HG03460 (cell line): ENCODE measurements at regions not wholly inside any gene's neighbourhood (a gene's known extent, or its start where the extent isn't known, plus 50 kb on each side); places are given as distances from the start of the nearest gene placed in this dataset.

Experiments used
- ATAC-seq: cut with Tn5 transposase; IDR thresholded peaks from one replicate; pipeline ENCODE4 v1.9.1; 2021; ENCODE audit not compliant: unreplicated experiment

DNA sequence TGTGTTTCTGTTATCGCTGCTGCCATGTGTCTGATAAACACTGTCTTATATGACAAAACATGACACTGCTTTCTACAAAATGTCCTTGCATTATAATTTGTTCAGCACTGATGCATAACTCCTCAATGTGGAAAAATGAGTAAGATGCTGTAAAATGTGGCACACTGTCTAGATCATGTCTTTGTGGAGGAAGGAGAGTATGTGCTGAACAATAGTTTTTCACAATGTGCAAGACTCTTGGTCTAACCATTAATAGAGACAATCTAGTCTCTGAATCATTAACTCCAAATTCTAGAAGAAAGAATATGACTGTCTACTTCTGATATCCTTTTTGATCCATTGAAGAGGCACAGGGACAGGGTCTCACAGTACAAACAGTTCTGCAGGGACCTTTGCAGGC, 127.9 kb upstream of the RARB start:
- no peak for ATAC-seq

DNA sequence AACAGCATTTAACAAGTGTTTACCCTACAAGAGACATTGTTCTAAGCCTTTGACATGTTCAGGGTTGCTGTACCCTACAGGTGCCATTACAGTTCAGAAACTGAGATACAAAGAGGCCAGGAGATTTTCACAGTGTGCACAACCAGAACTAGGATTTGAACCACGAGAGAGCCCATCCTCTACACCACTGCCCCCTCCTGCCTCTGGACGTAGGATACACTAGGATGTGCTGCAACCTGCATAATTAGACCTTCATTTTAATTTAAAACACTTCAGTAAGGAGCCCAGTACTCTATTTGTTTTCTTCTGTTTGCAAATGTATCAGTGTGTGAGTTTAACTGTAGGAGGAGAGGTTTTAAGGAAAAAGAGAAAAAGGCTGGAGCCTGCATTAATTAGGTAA, 123.1 kb upstream of the RARB start:
- no peak for ATAC-seq

DNA sequence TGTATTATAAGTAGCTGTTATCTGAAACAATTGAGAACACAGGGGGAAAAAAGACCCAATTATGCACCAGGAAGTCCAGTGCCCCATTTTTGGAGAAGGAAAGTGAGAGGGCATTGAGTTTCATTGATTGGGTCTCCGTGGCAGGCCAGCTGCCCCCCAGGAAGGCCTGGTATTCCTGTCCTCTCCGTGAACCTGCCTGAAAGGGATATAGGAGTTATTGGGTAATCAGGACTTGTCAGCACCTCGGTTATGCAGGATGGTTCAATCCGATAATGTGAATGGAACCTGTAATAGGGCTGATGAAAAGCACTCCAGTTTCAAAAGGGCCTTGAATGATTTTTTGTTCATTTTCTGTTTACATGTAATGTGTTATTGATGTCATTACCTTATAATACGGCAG, 122.0 kb upstream of the RARB start:
- no peak for ATAC-seq

DNA sequence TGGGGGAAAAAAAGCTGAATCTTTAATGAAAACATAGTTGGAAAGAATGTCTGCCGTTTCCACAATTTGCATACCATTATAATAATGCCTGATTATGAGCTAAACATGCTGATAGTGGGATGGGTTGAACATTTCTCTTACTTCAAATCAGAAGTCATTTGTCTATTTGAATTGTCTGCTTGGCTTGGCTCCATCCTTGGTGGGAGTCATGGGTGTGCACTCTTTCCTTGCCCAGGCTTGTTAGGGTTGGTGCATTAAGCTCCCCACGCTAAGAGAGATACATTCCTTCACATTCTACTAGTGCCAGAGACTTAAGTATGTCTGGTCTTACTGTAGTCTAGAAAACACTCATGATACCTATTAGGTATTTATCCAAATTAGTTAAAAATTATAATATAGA, 121.4 kb upstream of the RARB start:
- ATAC-seq, result no peak

DNA sequence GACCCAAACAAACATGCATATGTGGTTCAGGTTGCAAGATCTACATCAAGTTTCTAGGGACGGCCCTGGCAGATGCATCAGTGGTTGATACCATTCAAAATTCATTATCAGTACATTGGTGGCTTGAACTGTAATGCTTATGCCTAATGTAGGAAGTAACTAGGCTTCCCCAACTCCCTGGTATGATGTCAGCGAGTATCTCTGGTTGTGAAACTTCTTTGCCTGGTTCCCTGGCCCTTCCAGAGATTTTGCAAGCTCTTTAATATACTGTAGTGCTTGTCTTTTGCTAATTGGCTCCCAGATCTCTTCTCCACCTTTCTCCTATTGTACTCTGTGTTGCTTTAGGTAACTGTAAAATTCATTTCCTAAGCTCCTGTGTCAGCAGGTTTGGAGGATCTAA, 114.8 kb upstream of the RARB start:
- no peak for ATAC-seq

DNA sequence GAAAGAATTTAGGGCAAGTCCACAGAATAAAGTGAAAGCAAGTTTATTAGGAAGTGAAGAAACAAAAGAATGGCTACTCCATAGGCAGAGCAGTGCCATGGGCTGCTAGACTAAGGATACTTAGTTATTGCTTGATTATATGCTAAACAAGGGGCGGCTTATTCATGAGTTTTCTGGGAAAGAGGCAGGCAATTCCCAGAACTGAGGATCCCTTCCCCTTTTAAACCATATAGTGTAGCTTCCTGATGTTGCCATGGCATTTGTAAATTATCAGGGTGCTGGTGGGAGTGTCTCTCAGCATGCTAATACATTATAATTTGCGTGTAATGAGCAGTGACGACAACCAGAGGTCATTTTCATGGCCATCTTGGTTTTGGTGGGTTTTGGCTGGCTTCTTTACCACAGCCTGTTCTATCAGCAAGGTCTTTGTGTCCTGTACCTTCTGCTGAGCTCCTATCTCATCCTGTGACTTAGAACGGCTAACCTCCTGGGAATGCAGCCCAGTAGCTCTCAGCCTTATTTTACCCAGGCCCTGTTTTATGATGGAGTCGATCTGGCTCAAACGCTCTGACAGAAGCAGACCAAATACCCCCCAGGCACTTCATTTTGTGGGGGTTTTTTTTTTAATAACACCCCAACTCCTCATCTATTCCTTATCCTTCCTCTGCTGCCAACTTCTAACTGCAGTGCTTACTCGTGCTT, 103.0 kb upstream of the RARB start:
- no peak for ATAC-seq

DNA sequence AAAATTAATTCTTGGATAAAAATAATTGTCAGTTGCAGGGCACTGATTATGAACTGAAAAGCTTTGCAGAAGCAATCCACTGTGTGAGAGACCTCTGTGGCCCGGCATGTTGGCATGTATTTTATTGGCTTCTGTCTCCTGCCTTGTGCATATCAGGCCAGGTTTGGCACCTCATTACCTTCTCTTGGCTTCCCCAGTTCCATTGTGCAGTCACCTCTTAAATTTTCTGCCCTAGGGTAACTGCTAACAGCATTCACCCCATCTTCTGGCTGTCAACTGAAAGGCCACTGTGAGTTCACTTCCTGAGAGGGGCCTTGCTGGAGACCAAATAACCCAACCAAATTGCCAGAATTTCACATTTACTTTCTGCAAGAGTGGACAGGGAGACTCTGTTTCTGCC, 92.7 kb upstream of the RARB start:
- no peak for ATAC-seq

DNA sequence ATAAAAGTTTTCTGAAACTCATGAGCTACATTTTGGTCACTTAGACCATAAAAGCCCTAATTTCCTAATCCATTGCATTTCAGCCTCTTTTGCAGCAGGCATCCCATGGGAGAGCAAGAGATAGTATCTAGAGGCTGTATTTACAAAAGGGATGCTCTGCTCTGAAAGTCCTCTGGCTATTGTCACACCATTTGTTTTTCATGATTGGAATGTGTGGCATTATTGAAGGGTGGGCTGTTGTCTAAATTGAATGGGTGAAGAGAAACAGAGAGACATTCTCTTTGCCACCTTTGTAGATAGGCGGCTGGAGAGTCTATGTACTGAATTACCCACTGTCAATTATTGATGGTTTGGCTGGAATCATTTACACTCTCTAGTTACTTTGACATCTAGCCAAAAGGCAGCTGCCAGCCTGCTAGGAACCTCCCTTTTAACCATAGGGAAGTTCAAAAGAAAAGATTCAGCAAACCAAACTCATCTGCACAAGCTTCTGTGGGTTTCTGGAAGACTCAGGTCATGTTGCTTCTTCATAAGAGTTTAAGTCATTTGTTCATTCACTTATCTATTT, 89.8 kb upstream of the RARB start:
- no peak for ATAC-seq

DNA sequence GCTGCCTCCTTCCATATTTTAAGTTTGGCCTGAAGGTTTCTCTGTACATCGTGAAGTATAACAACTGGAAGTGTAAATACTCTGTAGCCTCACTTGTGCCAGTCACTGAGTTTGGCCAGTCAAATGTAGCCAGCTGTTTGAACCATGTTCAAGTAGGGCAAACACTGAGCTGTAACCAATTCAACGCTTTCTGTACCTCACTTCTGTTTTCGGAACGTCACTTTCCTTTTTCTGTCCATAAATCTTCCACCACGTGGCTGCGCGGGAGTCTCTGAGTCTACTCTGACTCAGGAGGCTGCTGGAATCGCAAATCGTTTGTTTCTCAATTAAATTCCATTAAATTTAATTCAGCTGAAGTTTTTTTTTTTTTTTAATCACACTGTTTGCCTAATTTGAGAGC, 88.8 kb upstream of the RARB start:
- ATAC-seq, result no peak

DNA sequence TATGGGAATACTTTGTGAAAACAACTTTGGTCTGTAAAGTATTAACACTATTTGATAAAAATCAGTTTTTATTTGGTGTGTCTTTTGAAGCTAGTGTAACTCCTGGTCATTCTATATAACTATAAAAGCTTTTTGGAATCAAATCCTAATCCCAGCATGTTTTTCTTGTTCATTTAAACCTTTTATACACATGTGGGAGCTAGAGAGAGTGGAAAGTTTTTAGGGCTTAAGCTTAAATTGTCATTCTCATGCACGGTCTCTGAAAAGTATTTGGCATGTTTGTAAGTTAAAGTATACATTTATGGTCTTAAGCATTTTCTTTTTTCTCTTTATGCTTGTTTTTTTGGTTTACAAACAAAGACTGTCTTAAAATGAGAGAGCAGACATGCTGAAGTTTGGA, 83.4 kb upstream of the RARB start:
- no peak for ATAC-seq

DNA sequence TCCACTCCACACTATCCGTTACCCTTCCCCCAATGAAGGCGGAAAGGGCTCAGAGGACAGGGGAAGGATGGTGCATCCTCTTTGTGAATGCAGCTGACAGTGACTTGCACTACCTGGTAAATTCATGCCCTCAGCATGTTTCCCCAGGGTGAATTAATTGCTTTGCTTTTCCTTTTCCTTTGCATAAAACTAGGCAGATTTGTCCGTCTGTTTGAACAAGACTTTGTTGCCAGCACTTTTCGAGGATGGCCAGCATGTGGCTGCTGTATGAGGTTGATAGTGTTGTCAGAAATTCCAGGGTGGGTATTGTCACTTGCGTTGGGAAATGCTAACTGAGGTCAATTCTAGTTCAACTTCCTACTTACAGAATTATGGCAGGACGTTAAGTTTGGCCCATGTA, 79.0 kb upstream of the RARB start:
- ATAC-seq, result no peak

DNA sequence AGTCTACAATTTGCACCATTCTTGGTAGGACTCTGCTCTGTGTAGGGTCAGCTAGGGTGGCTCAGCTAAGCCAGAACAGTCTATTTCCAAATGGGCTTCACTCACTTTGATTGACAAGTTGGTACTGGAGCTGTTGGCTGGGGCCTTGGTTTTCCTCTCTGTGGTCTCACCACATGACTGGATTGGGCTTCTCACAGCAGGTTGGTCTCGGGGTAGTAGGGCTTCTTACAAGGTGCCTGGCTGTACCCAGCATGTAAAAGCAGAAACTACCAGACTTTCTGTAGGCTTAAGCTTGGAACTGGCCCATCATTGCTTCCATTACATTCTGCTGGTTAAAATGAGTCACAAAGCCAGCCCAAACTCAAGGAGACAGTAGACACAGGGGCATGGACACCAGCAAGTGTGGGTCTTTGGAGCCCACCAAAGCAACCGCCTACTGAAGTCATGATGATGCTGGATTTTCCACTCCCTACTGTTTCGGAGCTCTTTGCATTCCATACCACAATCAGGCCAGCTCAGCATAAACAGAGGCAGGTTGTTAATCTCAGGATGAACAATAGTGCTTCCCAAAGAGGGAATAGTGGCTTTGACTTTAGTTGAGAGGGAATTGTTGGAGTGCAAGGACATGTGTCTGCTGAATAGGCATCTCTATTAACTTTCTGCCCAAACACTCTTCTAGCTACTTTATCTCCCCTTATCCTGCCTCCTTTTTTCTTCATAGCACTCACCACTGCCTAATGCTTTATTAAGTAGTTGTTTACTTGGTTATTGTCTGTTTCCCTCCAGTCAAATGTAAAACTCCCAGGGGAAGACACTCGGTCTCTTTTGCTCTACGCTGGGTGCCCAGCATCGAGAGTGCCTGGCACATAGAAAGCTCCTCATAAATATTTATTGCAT, 78.0 kb upstream of the RARB start:
- no peak for ATAC-seq

DNA sequence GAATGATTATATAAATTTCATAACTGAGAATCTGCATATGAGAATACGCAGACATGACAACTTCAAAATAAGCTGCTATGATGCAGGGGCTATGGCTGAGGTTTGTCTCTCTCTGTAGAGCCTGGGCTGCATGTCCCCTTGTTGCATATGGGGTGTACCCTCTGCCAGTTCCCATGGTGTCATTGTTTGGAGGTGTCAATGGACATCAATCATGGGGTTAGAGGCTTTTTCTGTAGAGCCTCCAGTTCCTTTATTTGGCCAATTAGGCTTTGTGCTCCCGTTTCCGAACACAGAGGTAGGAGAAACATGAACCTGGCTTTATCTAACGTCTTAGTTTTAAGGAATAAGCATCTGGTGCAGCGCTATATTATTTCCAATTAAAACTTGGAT, 77.3 kb upstream of the RARB start:
- no peak for ATAC-seq

DNA sequence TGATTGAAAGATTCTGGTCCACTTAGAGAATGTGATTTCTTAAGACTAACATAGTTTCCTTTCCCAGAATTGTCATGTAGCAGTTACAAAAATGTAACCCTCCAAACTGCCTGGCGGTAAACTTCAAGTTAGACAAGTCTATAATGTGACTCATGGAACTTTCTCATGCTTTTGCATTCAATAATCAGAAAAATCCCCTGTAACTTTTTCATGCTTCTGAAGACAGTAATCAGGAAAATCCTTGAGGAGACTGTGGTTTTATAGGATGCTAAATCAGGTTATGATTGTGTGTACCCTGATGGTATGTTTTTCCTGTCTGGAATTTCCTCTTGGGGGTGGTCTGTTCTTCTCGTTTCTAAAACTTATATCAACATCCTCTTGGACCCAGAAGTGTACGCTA, 74.0 kb upstream of the RARB start:
- no peak for ATAC-seq

DNA sequence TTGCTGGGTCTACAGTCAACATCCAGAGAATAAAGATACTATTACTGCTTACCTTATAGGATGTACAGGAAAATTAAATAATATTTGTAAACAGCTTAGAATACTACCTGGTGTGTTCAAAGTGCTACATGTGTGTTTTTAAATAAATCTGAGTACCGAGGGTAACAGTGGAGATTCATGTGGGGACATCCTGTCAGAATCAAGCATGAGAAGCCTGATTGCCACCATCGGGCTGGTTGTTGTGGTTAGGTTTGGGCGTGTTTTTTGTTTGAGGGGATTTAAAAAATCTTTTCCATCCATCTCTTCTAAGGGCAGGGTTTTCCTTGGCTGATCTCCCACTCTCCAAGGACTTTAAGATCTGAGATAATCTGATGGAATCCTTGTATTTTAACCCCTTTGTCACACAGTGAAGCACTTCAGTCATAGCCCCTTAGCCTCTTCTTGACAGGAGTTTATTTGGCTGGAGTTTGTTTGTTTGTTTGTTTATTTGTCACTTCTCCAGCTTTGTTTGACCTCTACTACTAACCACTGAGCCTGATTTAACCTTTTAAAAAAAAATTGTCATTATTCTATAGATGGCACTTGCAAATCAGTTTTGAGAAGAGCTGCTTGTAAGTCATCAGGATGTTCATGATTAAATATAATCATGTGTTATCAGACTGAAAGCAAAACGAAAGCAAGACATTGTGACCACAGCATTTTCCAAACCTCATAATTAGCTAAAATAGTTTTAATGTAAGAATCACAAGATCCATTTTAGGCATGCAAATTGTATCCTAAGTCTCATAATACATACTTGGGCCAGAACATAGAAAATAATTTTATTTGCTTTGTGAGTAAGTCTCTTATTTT, 72.8 kb upstream of the RARB start:
- ATAC-seq, result no peak

DNA sequence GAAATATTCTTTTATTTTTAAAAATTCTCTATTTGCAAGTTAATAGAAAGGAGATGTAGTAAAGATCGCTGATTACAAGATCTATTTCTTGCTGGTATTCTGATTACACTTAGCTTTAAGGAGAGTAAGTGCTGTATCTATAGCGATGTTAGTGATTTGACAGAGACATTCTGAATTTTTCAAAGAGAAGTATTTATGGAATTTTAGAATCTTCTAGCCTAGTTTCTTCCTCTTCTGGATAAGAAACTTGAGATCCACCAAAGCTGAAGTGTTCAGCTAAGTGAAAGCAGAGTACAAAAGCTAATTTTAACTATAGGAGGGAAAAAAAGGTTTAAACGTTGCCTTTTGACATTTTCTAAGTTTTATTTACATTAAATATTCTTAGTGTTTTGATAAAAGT, 72.1 kb upstream of the RARB start:
- ATAC-seq, result no peak

DNA sequence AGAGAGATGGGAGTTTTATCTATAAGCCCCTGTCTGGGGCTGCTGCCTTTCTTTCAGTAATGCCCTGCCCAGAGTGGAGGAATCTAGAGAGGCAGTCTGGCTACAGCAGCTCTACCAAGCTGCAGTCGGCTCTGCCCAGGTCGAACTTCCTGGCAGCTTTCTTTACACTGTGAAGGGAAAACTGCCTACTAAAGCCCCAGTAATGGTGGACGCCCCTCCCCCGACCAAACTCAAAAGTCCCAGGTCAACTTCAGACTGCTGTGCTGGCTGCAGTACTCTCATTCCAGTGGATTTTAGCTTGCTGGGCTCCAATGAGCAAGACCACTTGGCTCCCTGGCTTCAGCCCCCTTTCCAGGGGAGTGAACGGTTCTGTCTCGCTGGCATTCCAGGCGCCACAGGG, 65.9 kb upstream of the RARB start:
- no peak for ATAC-seq

DNA sequence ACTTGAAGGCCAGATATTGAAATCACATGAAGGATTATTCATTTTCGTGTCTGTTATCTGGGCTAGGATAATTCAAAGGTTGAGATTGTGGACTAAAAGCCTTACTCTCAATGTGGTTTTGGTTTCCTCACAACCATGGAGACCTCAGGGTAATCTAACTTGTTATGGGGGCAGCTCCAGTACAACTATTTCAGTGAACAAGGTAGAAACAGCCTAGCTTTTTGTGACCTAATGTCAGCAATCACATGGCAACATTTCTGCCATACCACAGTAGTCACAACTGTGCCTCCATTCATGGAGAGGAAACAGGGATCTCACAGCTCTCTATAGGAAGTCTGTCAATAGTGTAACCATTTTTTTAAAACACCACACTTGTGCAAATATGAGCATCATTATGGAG, 62.4 kb upstream of the RARB start:
- ATAC-seq, result no peak

DNA sequence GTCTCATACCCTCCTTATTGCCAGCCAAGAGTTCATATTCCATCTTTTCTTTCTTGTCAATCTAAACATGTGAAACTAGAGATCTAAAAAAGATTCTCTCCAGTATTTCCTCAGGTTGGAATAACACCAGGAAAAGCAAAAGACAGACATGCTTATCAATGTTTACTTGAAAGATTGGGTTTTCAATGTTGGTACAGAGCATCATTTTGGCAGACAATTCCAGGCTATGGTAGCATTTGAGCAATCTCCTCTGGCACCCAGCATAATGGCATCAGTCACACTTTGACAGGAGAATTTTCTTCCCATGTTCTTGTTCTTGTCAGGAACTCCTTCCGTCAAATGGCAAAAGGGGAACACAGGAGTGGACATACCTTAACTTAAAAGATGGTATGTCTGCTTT, 61.0 kb upstream of the RARB start:
- no peak for ATAC-seq

DNA sequence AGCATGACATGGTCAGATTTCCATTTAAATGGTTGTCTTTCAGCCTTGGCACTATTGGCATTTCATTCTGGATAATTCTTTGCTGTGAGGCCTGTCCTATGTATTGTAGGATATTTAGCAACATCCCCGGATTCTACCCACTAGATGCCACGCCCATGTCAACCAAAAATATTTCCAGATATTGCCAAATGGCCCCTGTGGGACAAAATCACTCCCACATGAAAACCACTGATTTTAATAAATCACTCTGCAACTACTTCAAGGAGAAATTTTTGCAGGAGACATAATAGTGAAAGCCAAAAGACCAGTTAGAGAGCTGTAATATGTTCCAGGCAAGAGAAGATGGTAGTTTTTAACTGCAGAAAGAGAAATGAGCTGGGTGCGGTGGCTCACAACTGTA, 55.9 kb upstream of the RARB start:
- no peak for ATAC-seq

DNA sequence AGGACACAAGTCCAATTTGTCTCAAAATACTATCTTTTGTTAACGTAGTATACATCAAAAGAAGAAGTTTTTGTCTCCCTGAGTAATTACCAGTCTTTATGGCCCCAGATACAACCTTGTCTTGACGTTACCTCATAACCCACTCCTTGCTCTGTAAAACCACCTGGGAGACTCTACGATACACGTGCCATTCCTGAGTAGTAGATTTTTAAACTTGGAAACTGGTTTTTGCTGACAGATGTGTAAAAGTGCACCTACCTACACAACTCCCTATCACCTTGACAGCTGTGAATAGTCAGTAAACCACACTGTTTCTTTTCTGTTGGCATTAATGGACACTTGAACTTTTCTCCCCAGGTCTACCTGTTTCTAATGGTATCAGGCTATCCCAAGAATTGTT, 51.7 kb upstream of the RARB start:
- ATAC-seq, result no peak
